Immature natural killer cell (primary cell): ENCODE measurements at regions not wholly inside any gene's neighbourhood (a gene's known extent, or its start where the extent isn't known, plus 50 kb on each side); places are given as distances from the start of the nearest gene placed in this dataset.

Source experiments
- DNase-seq, 3 donors: peaks; one replicate each; pipeline ENCODE4 v3.0.0; 2022; ENCODE audit warnings: mixed read lengths in 1 of 3
- H3K27ac Mint-ChIP-seq, 6 donors: one replicate each; pipeline ENCODE4 v1.8.0; 2020; ENCODE audit warnings: mixed read lengths in 6 of 6, mild to moderate bottlenecking in 5 of 6, inconsistent platforms in 4 of 6, moderate library complexity in 3 of 6
- H3K27me3 Mint-ChIP-seq, 3 donors: one replicate each; pipeline ENCODE4 v1.8.0; 2020 to 2021; ENCODE audit warnings: low read depth in 3 of 3, mild to moderate bottlenecking in 3 of 3, mixed read lengths in 3 of 3, moderate library complexity in 3 of 3, inconsistent platforms in 1 of 3
- H3K36me3 Mint-ChIP-seq, 3 donors: one replicate each; pipeline ENCODE4 v1.8.0; 2020; ENCODE audit warnings: mixed read lengths in 3 of 3, inconsistent platforms in 2 of 3, mild to moderate bottlenecking in 2 of 3
- H3K4me1 Mint-ChIP-seq, 2 donors: one replicate each; pipeline ENCODE4 v1.8.0; 2020; ENCODE audit warnings: inconsistent platforms in 2 of 2, mild to moderate bottlenecking in 2 of 2, mixed read lengths in 2 of 2, moderate library complexity in 1 of 2
- H3K4me3 Mint-ChIP-seq, 5 donors: one replicate each; pipeline ENCODE4 v1.8.0; 2020; ENCODE audit warnings: mild to moderate bottlenecking in 5 of 5, mixed read lengths in 5 of 5, inconsistent platforms in 3 of 5, moderate library complexity in 3 of 5
- H3K9me3 Mint-ChIP-seq, 6 donors: one replicate each; pipeline ENCODE4 v1.8.0; 2020; ENCODE audit warnings: mild to moderate bottlenecking in 6 of 6, mixed read lengths in 6 of 6, inconsistent platforms in 4 of 6, moderate library complexity in 3 of 6

DNA sequence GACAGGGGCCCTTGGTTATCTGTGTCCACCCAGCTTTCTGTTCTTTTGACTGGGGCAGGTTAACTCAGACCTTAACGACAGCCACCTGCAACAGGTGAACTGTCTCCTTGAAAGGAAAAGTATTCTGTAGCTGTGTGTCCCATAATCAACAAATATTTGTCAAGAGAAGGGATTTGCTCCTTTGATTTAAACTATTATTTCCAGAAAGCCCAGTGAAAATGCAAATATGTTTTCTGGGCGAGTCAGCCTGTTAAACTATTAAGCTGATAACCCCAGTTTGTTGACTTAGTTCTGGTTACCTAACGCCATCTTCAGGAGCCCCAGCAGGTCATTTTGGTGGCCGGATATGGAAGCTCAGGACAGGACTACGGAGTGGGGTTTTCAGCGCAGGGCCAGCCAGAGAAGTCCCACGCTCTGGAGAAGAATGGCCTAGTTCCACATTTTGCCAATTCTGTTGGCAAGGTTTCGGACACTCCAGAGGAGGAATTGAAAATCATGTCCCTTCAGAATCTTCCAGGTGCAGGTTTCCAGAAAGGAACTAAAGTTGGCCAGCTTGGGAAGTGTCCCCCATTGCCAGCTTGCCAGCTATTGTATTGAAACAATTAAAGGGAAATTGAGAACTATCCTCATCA is 54.5 kb downstream of the ADRA2A start:
- H3K9me3 Mint-ChIP-seq, result peaks cover 0 to 5% (median 0%) of the 10 kb centered on the region in 6 donors
- no peak overlapping the region for H3K4me3 Mint-ChIP-seq
- no peak overlapping the region for H3K27ac Mint-ChIP-seq
- DNase-seq, result no peak
- no peaks in the 10 kb centered on the region for H3K4me1 Mint-ChIP-seq
- H3K36me3 Mint-ChIP-seq, result no peaks in the 10 kb centered on the region
- peaks cover 3 to 8% (median 5%) of the 10 kb centered on the region in 3 donors for H3K27me3 Mint-ChIP-seq

DNA sequence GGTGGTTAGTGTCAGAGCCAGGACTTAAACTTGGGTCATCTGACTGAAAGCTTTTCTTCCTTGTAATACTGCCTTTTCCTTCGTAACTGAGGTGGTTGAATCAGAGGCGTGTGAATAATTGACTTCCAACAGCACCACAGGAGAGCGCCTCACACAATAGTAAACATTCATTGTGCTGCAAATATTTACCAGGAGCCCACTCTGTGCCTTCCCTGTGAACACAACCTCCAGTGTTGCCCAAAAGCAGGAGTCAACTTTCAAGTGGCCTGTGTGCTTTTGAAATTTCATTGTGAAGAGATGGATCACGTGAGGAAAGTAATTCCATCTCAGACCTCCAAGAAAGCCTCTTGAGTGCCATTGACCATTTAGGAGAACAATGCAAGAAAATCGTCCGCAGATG is 60.2 kb downstream of the ADRA2A start:
- no peak overlapping the region for H3K27ac Mint-ChIP-seq
- peaks cover 0 to 5% (median 0%) of the 10 kb centered on the region in 6 donors for H3K9me3 Mint-ChIP-seq
- no peak for DNase-seq
- H3K4me3 Mint-ChIP-seq, result no peak overlapping the region
- no peaks in the 10 kb centered on the region for H3K36me3 Mint-ChIP-seq
- H3K27me3 Mint-ChIP-seq, result peaks cover 3 to 11% (median 3%) of the 10 kb centered on the region in 3 donors
- H3K4me1 Mint-ChIP-seq, result no peaks in the 10 kb centered on the region

DNA sequence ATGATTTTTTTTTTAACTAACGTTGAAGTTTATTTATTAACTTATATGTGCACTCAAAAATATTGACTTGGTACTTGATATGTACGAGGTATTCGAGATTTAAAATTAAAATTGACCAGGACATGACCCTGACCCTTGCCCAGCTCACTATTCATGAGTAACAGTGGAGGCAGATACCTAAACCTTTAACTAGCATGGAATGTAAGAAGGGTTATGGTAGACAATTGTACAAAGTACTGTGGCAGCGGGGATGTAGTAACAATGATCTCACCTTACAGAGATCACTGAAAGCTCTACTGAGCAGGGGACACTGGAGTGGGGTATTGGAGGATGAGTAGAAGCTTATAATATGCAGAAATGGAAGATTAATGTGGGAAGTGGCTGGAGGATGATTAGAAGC is 60.8 kb downstream of the ADRA2A start:
- no peak for DNase-seq
- Mint-ChIP-seq H3K4me1 (no peaks in the 10 kb centered on the region), H3K27me3 (peaks cover 1 to 13% (median 3%) of the 10 kb centered on the region in 3 donors), H3K36me3 (no peaks in the 10 kb centered on the region), H3K9me3 (peaks cover 0 to 5% (median 0%) of the 10 kb centered on the region in 6 donors), H3K27ac (no peak overlapping the region), H3K4me3 (no peak overlapping the region)

DNA sequence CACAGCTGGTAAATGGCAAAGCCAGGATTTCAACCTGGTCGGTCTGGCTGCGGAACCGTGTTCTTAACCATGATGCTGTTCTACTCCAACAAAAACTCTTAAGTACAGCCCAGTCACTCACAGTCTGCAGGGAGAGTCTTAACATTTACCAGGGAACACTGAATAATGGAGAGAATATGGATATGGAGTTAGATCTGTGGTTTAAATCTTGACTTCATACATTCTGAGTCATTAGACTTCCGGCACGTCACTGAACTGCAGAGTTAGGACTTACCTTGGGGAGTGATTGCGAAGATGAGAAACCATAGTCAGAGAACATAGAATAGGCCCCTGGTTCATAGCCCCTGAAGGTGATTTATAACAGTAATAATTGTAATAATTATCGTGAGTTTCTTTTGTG is 61.7 kb downstream of the ADRA2A start:
- peaks cover 0 to 15% (median 3%) of the 10 kb centered on the region in 3 donors for H3K27me3 Mint-ChIP-seq
- H3K4me3 Mint-ChIP-seq, result no peak overlapping the region
- H3K27ac Mint-ChIP-seq, result no peak overlapping the region
- H3K4me1 Mint-ChIP-seq, result no peaks in the 10 kb centered on the region
- peaks cover 0 to 4% (median 0%) of the 10 kb centered on the region in 6 donors for H3K9me3 Mint-ChIP-seq
- H3K36me3 Mint-ChIP-seq, result no peaks in the 10 kb centered on the region
- no peak for DNase-seq

DNA sequence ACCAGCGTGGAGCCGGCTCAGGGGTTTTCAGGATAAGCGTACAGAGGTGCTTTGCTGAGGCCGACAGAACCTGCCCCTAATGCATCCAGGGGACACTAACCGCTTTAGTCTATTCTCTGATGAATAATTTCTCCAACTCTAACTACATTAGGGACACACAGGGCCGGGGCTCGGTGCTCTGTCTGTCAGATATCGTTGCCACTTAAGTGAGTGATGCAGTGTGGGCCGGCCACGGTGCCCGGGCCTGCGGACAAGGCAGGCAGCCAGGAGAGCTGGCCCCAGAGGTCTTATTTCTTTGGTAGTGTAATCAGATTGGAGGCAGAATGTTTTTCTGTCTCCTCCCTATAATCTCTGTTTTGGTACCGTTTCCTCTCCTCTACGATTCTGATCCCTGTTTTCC is 62.7 kb downstream of the ADRA2A start:
- H3K27ac Mint-ChIP-seq, result no peak overlapping the region
- H3K9me3 Mint-ChIP-seq, result no peaks in the 10 kb centered on the region
- H3K36me3 Mint-ChIP-seq, result no peaks in the 10 kb centered on the region
- peaks cover 0 to 15% (median 3%) of the 10 kb centered on the region in 3 donors for H3K27me3 Mint-ChIP-seq
- no peak for DNase-seq
- H3K4me3 Mint-ChIP-seq, result no peak overlapping the region
- H3K4me1 Mint-ChIP-seq, result no peaks in the 10 kb centered on the region

DNA sequence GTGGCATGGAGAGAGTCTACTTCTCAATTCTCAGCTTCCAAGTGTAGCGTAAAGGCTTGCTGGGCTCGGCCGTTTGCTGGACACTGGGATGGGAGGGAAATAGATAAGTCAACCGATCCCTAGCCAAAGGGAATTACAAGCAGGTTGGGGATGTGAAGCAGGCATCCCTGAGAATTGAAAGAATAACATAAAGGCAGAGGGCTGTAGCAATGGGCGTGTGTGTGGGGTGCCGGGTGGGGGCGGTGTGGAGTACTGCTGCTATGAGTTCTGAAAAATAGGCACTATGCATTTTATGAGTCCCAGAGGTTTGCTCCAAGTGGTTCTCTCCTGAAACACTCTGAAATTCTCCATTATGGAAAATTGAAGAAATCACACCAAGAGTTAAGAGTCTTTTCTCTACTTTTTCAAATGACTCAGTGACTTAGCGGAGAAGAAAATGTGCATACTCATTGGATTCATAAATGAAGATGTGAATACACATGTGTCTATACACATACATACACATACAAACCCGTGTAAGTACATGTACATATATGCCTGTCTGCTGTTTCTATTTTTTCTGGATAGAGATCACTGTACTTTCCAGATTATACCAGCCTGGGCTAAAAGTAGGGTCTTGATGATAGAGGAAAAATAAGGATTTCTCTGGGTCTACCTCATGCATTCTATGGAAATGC is 65.4 kb downstream of the ADRA2A start:
- no peak overlapping the region for H3K4me3 Mint-ChIP-seq
- DNase-seq, result no peak
- peaks cover 0 to 8% (median 0%) of the 10 kb centered on the region in 3 donors for H3K27me3 Mint-ChIP-seq
- H3K9me3 Mint-ChIP-seq, result peaks cover 0 to 2% (median 0%) of the 10 kb centered on the region in 6 donors
- H3K36me3 Mint-ChIP-seq, result no peaks in the 10 kb centered on the region
- H3K27ac Mint-ChIP-seq, result no peak overlapping the region
- peaks cover 0 to 11% of the 10 kb centered on the region in 2 donors for H3K4me1 Mint-ChIP-seq

DNA sequence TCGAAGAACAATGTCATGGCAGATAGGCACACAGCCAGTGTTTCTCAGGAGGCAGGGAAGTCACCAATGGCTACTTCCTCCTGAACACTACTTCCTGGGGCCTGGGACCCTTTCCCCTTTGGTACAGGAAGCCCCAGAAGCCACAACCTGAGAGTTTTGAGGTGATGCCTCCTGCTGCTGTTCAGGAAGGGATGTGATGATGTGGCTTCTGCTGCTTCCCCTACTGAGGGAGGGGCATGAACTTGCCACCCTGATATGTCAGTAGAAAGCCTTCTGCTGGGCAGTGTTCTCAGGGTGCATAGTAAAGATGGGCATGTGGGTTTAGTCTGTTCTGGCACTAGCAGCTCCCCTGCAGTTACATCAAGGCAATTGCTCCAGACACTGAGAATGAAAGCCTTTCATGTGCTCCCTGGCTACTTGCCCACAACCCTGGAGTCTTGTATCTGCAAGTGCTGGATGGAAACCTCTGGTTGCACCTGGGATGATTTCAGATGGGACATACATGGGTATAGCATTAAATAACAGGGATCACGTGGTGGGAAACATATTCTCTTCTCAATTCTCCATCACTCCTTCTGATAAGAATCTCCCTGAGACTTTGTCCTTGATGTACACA is 69.3 kb downstream of the ADRA2A start:
- no peak for DNase-seq
- Mint-ChIP-seq H3K4me1 (peaks cover 0 to 11% of the 10 kb centered on the region in 2 donors), H3K9me3 (peaks cover 0 to 2% (median 0%) of the 10 kb centered on the region in 6 donors), H3K4me3 (no peak overlapping the region), H3K27ac (no peak overlapping the region), H3K27me3 (peaks cover 0 to 4% (median 3%) of the 10 kb centered on the region in 3 donors), H3K36me3 (no peaks in the 10 kb centered on the region)

DNA sequence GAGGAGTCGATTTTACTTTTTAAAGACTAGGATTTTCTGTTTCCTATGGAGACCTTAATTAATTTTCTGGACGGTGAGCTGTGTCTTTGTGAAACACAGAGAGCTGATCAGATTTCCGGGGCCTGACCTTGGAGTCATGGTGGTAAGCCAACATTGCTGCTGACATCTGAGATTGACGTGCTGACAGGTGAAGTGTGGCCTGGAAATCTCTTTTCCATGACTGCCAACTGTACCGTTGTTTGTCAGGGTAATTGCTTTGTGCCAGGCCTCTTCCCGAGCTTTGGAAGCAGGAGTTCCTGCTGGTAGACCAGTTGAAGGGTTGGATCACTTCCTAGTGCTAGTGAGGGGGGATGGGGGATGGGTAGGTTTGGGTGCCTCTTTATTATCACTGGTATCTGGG is 71.2 kb downstream of the ADRA2A start:
- Mint-ChIP-seq H3K4me3 (no peak overlapping the region), H3K9me3 (peaks cover 0 to 2% (median 0%) of the 10 kb centered on the region in 6 donors), H3K4me1 (peaks cover 0 to 11% of the 10 kb centered on the region in 2 donors), H3K36me3 (no peaks in the 10 kb centered on the region), H3K27ac (no peak overlapping the region), H3K27me3 (peaks cover 0 to 3% (median under 1%) of the 10 kb centered on the region in 3 donors)
- DNase-seq, result no peak

DNA sequence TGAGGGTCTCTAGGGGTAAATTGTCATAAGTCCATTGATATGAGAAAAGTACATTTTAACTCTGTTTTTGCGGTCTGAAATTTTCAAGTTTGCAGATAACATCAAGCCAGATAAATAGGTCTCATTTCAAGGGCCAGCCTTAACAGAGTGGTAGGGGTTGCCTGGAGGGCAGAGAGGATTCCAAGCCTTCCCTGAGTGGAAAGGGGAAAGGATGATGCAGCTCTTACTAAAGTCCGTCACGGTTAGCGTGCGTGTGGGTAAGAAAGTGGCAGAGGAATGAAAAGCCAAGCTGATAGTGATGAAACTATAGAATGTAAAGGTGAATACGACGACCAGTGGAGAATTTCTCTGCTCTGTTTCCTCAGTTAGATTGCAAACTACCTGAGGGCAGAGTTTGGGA is 71.6 kb downstream of the ADRA2A start:
- H3K9me3 Mint-ChIP-seq, result peaks cover 0 to 2% (median 0%) of the 10 kb centered on the region in 6 donors
- H3K27me3 Mint-ChIP-seq, result peaks cover 0 to 4% (median 3%) of the 10 kb centered on the region in 3 donors
- no peak overlapping the region for H3K27ac Mint-ChIP-seq
- H3K4me1 Mint-ChIP-seq, result peaks cover 0 to 11% of the 10 kb centered on the region in 2 donors
- H3K4me3 Mint-ChIP-seq, result no peak overlapping the region
- H3K36me3 Mint-ChIP-seq, result no peaks in the 10 kb centered on the region
- no peak for DNase-seq

DNA sequence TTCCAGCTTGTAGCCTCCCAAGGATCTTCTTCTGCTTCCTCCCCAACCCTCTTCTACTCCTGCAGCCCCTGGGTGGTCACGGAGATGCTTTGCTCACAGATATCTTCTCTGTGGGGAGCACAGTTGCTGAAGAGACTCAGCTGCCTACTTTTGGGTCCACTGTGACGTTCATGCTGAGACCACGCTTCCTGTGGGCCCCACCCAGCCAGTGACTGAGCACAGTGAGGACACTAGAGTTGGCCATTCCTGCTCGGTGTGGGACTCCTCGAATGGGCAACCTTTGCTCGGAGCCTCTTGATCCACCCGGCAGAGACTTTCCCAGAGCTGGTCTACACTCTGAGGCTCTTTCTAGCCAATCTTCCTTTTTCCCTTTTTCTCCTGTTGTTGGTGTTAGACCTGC is 73.9 kb downstream of the ADRA2A start:
- DNase-seq, result no peak
- H3K9me3 Mint-ChIP-seq, result peaks cover 0 to 2% (median 0%) of the 10 kb centered on the region in 6 donors
- peaks cover 4 to 12% (median 9%) of the 10 kb centered on the region in 3 donors for H3K27me3 Mint-ChIP-seq
- H3K36me3 Mint-ChIP-seq, result no peaks in the 10 kb centered on the region
- H3K27ac Mint-ChIP-seq, result no peak overlapping the region
- no peak overlapping the region for H3K4me3 Mint-ChIP-seq
- H3K4me1 Mint-ChIP-seq, result peaks cover 0 to 11% of the 10 kb centered on the region in 2 donors

DNA sequence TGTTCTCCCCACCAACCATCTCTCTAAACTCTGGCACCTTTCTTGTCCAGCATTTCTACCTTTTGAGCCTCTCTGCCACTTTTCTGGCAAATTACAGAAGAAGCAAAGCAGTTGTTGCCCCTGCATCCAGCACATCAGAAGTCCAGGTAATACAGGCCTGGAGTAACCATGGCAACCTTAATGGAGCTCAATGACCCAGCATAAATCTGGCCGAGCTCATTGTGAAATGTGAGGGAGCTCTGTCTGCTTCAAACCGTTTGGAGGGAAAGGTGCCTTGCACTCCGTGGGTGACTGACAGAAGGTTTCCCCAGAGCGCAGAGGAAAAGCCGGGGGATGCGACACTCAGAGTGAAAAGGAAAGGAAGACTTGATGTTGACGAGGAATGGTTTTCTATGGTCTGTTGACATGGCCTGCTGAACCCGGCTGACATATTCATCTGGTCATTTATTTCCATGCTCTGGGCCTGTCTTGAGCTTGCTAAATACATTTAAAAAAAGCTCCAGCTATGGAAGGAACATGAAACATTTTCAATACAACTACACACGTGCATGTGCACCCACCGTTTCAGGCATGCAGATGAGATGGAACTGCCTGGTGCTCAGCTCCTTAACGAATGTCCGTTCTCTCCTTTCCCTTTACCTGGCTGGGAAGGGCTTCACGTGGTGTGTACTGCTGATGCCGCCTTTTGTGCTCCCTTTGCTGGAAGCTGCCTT is 74.9 kb downstream of the ADRA2A start:
- Mint-ChIP-seq H3K9me3 (no peaks in the 10 kb centered on the region), H3K27me3 (peaks cover 6 to 15% (median 11%) of the 10 kb centered on the region in 3 donors), H3K36me3 (no peaks in the 10 kb centered on the region), H3K27ac (no peak overlapping the region), H3K4me1 (peaks cover 0 to under 1% of the 10 kb centered on the region in 2 donors), H3K4me3 (no peak overlapping the region)
- no peak for DNase-seq

DNA sequence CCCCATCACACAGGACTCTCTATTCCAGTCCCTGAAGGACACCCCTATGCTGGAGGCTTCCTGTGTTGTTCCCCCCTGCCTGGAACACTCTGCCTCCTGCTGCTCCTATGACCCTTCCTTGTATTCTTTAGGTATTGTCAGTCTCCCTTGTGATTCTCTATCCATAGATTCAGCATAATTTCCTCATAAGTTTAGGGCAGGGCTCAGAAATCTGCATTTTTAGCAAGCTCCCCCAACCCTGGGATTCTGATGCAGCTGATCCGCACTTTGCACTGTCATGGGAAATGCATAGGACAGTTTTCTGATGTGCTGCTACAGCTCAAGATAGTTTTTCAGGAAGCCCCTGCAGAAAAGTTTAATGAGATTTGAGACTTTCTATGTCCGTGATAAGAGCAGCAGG is 79.9 kb downstream of the ADRA2A start:
- Mint-ChIP-seq H3K4me3 (no peak overlapping the region), H3K9me3 (peaks cover 0 to 1% (median 0%) of the 10 kb centered on the region in 6 donors), H3K4me1 (no peaks in the 10 kb centered on the region), H3K27ac (no peak overlapping the region), H3K27me3 (peaks cover 11 to 25% (median 12%) of the 10 kb centered on the region in 3 donors), H3K36me3 (no peaks in the 10 kb centered on the region)
- DNase-seq, result no peak

DNA sequence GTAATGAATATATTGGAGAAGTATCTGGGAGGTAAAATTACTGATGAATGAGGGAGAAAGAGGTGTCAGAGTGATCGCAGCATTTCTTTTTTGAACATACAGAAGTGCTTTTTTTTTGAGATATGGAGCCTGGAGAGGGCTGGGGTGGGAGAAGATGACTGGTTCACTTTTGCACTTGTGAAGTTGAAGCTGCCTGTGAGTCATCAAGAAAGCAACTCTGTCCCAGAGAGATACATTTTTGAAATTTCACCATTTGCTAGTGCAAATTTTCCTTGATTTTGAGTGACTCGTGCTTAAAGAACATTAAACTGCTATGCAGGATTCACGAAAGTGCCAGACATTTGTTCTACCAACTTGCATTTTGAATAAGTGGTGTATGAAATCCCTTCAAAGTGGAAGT is 81.8 kb downstream of the ADRA2A start:
- H3K36me3 Mint-ChIP-seq, result no peaks in the 10 kb centered on the region
- peaks cover 0 to 2% (median 0%) of the 10 kb centered on the region in 6 donors for H3K9me3 Mint-ChIP-seq
- no peaks in the 10 kb centered on the region for H3K4me1 Mint-ChIP-seq
- no peak for DNase-seq
- H3K4me3 Mint-ChIP-seq, result no peak overlapping the region
- H3K27me3 Mint-ChIP-seq, result peaks cover 12 to 20% (median 13%) of the 10 kb centered on the region in 3 donors
- H3K27ac Mint-ChIP-seq, result no peak overlapping the region
